ENCODE measurements at regions not wholly inside any gene's neighbourhood (a gene's known extent, or its start where the extent isn't known, plus 50 kb on each side); places are given as distances from the start of the nearest gene placed in this dataset.

- TF ChIP-seq POLR2A (IDR thresholded peaks at IDR 0.05) (no peak), CTCF (IDR thresholded peaks at IDR 0.05) (no peak)
- DNase-seq (ENCODE audit: low spot score in 2 of 2), result no peak
- 93 to 97% methylated on average over 18 of the region's 29 CpGs for WGBS, 2 donors
- H3K4me3 ChIP-seq (ENCODE audit: low read depth, poor library complexity, severe bottlenecking), result no peak overlapping the region
- intact Hi-C loops (cut with DNase I; ENCODE audit: low total_unique reads), result no loop called here
Measured at GRCh38 chr13:68107667-68108066, 877.5 kb upstream of the PCDH9 start.

- intact Hi-C loops (cut with DNase I; ENCODE audit: low total_unique reads), result no loop called here
- 78 to 88% methylated on average over 2 of the region's 2 CpGs for WGBS, 2 donors
- TF ChIP-seq POLR2A (IDR thresholded peaks at IDR 0.05) (no peak), CTCF (IDR thresholded peaks at IDR 0.05) (no peak)
- no peak for DNase-seq (ENCODE audit: low spot score in 2 of 2)
- H3K4me3 ChIP-seq (ENCODE audit: low read depth, poor library complexity, severe bottlenecking), result no peak overlapping the region
Measured at GRCh38 chr13:68099631-68100030, 869.5 kb upstream of the PCDH9 start.

GRCh38 chr13:68081061-68081460, 850.9 kb upstream of the PCDH9 start:
- 78% methylated on average over 2 of the region's 2 CpGs for WGBS, 2 donors

GRCh38 chr13:68078874-68079273, 848.7 kb upstream of the PCDH9 start:
- DNase-seq (ENCODE audit: low spot score in 2 of 2), result no peak
- intact Hi-C loops (cut with DNase I; ENCODE audit: low total_unique reads), result no loop called here
- TF ChIP-seq CTCF (IDR thresholded peaks at IDR 0.05), result no peak
- TF ChIP-seq POLR2A (IDR thresholded peaks at IDR 0.05), result no peak
- no peak overlapping the region for H3K4me3 ChIP-seq (ENCODE audit: low read depth, poor library complexity, severe bottlenecking)
- 69 to 72% methylated on average over 1 of the region's 1 CpG for WGBS, 2 donors

More at GRCh38 chr13:68081061-68081460, 850.9 kb upstream of the PCDH9 start:
- no peak for DNase-seq (ENCODE audit: low spot score in 2 of 2)
- intact Hi-C loops (cut with DNase I; ENCODE audit: low total_unique reads), result no loop called here
- no peak overlapping the region for H3K4me3 ChIP-seq (ENCODE audit: low read depth, poor library complexity, severe bottlenecking)
- TF ChIP-seq POLR2A (IDR thresholded peaks at IDR 0.05), result no peak
- no peak for TF ChIP-seq CTCF (IDR thresholded peaks at IDR 0.05)

GRCh38 chr13:68078469-68078868, 848.3 kb upstream of the PCDH9 start:
- H3K4me3 ChIP-seq (ENCODE audit: low read depth, poor library complexity, severe bottlenecking), result no peak overlapping the region
- no peak for TF ChIP-seq POLR2A (IDR thresholded peaks at IDR 0.05)
- no peak for TF ChIP-seq CTCF (IDR thresholded peaks at IDR 0.05)
- WGBS, 2 donors, result 85 to 89% methylated on average over 2 of the region's 2 CpGs
- no peak for DNase-seq (ENCODE audit: low spot score in 2 of 2)
- intact Hi-C loops (cut with DNase I; ENCODE audit: low total_unique reads), result no loop called here

- DNase-seq (ENCODE audit: low spot score in 2 of 2), result no peak
- 76 to 91% methylated on average over 8 to 9 of the region's 9 CpGs for WGBS, 2 donors
- H3K4me3 ChIP-seq (ENCODE audit: low read depth, poor library complexity, severe bottlenecking), result no peak overlapping the region
- intact Hi-C loops (cut with DNase I; ENCODE audit: low total_unique reads), result no loop called here
- TF ChIP-seq CTCF (IDR thresholded peaks at IDR 0.05) (no peak), POLR2A (IDR thresholded peaks at IDR 0.05) (no peak)
Measured at GRCh38 chr13:68076046-68076445, 845.9 kb upstream of the PCDH9 start.

All from lower leg skin (tissue), 4 donors.